ENCODE measurements at regions not wholly inside any gene's neighbourhood (a gene's known extent, or its start where the extent isn't known, plus 50 kb on each side); places are given as distances from the start of the nearest gene placed in this dataset.

- TF ChIP-seq ETS1 (IDR thresholded peaks at IDR 0.05) (no peak), POLR2AphosphoS5 (IDR thresholded peaks at IDR 0.05; ENCODE audit: low read depth) (no peak), EZH2phosphoT487 (IDR thresholded peaks at IDR 0.05; ENCODE audit: unreplicated experiment) (no peak), STAT1 (IDR thresholded peaks at IDR 0.05; ENCODE audit: unreplicated experiment) (no peak), NANOG (IDR thresholded peaks at IDR 0.05; ENCODE audit: borderline replicate concordance) (no peak), ZNF114 (CRISPR knock-in tag; IDR thresholded peaks at IDR 0.05) (no peak), JUNB (IDR thresholded peaks at IDR 0.05; ENCODE audit: unreplicated experiment) (no peak), EZH2 (IDR thresholded peaks at IDR 0.05; ENCODE audit: low read depth, unreplicated experiment) (no peak), CTCF (conservative IDR thresholded peaks at IDR 0.05; ENCODE audit: low read depth in 2 of 2) (no peak), CREB1 (CRISPR knock-in tag; IDR thresholded peaks at IDR 0.05; ENCODE audit: low read depth) (no peak), ZNF331 (CRISPR knock-in tag; IDR thresholded peaks at IDR 0.05; ENCODE audit: low read depth) (no peak)
- TF ChIP-seq, protein P1, sequence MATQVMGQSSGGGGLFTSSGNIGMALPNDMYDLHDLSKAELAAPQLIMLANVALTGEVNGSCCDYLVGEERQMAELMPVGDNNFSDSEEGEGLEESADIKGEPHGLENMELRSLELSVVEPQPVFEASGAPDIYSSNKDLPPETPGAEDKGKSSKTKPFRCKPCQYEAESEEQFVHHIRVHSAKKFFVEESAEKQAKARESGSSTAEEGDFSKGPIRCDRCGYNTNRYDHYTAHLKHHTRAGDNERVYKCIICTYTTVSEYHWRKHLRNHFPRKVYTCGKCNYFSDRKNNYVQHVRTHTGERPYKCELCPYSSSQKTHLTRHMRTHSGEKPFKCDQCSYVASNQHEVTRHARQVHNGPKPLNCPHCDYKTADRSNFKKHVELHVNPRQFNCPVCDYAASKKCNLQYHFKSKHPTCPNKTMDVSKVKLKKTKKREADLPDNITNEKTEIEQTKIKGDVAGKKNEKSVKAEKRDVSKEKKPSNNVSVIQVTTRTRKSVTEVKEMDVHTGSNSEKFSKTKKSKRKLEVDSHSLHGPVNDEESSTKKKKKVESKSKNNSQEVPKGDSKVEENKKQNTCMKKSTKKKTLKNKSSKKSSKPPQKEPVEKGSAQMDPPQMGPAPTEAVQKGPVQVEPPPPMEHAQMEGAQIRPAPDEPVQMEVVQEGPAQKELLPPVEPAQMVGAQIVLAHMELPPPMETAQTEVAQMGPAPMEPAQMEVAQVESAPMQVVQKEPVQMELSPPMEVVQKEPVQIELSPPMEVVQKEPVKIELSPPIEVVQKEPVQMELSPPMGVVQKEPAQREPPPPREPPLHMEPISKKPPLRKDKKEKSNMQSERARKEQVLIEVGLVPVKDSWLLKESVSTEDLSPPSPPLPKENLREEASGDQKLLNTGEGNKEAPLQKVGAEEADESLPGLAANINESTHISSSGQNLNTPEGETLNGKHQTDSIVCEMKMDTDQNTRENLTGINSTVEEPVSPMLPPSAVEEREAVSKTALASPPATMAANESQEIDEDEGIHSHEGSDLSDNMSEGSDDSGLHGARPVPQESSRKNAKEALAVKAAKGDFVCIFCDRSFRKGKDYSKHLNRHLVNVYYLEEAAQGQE (IDR thresholded peaks at IDR 0.05; ENCODE audit: unreplicated experiment) = no peak
- TF ChIP-seq, protein P2, sequence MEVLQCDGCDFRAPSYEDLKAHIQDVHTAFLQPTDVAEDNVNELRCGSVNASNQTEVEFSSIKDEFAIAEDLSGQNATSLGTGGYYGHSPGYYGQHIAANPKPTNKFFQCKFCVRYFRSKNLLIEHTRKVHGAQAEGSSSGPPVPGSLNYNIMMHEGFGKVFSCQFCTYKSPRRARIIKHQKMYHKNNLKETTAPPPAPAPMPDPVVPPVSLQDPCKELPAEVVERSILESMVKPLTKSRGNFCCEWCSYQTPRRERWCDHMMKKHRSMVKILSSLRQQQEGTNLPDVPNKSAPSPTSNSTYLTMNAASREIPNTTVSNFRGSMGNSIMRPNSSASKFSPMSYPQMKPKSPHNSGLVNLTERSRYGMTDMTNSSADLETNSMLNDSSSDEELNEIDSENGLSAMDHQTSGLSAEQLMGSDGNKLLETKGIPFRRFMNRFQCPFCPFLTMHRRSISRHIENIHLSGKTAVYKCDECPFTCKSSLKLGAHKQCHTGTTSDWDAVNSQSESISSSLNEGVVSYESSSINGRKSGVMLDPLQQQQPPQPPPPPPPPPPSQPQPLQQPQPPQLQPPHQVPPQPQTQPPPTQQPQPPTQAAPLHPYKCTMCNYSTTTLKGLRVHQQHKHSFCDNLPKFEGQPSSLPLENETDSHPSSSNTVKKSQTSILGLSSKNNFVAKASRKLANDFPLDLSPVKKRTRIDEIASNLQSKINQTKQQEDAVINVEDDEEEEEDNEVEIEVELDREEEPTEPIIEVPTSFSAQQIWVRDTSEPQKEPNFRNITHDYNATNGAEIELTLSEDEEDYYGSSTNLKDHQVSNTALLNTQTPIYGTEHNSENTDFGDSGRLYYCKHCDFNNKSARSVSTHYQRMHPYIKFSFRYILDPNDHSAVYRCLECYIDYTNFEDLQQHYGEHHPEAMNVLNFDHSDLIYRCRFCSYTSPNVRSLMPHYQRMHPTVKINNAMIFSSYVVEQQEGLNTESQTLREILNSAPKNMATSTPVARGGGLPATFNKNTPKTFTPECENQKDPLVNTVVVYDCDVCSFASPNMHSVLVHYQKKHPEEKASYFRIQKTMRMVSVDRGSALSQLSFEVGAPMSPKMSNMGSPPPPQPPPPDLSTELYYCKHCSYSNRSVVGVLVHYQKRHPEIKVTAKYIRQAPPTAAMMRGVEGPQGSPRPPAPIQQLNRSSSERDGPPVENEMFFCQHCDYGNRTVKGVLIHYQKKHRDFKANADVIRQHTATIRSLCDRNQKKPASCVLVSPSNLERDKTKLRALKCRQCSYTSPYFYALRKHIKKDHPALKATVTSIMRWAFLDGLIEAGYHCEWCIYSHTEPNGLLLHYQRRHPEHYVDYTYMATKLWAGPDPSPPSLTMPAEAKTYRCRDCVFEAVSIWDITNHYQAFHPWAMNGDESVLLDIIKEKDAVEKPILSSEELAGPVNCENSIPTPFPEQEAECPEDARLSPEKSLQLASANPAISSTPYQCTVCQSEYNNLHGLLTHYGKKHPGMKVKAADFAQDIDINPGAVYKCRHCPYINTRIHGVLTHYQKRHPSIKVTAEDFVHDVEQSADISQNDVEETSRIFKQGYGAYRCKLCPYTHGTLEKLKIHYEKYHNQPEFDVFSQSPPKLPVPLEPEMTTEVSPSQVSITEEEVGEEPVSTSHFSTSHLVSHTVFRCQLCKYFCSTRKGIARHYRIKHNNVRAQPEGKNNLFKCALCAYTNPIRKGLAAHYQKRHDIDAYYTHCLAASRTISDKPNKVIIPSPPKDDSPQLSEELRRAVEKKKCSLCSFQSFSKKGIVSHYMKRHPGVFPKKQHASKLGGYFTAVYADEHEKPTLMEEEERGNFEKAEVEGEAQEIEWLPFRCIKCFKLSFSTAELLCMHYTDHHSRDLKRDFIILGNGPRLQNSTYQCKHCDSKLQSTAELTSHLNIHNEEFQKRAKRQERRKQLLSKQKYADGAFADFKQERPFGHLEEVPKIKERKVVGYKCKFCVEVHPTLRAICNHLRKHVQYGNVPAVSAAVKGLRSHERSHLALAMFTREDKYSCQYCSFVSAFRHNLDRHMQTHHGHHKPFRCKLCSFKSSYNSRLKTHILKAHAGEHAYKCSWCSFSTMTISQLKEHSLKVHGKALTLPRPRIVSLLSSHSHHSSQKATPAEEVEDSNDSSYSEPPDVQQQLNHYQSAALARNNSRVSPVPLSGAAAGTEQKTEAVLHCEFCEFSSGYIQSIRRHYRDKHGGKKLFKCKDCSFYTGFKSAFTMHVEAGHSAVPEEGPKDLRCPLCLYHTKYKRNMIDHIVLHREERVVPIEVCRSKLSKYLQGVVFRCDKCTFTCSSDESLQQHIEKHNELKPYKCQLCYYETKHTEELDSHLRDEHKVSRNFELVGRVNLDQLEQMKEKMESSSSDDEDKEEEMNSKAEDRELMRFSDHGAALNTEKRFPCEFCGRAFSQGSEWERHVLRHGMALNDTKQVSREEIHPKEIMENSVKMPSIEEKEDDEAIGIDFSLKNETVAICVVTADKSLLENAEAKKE (CRISPR knock-in tag; IDR thresholded peaks at IDR 0.05) = no peak
- Histone ChIP-seq H3K9me2 (ENCODE audit: insufficient read depth) (0 out of 2 replicates have a peak, but pooled peaks cover 5% of the 10 kb centered on the region), H3K4me2 (no peak overlapping the region), H3K4me1 (ENCODE audit: insufficient read depth) (peaks cover 32% of the 10 kb centered on the region), H3K4me3 (no peak overlapping the region), H3K27ac (ENCODE audit: low read depth) (no peak overlapping the region), H2AFZ (no peak overlapping the region), H4K20me1 (replicated peaks; ENCODE audit: insufficient read depth) (no peaks in the 10 kb centered on the region), H3K27me3 (ENCODE audit: insufficient read depth) (no peaks in the 10 kb centered on the region), H3K36me3 (ENCODE audit: insufficient read depth) (no peaks in the 10 kb centered on the region), H3F3A (replicated peaks; ENCODE audit: low read depth) (no peaks in the 10 kb centered on the region), H3K79me2 (replicated peaks; ENCODE audit: insufficient read depth) (no peaks in the 10 kb centered on the region)
- ATAC-seq (no peak), DNase-seq (ENCODE audit: low spot score) (no peak)
- Mint-ChIP-seq H3K27me3 (ENCODE audit: insufficient read depth, low read depth, poor library complexity) (peaks cover 12% of the 10 kb centered on the region), H3K9me3 (peaks cover 7% of the 10 kb centered on the region), H3K27ac (no peak overlapping the region), H3K4me3 (no peak overlapping the region), H3K4me1 (peaks cover 51% of the 10 kb centered on the region), H3K36me3 (ENCODE audit: low read depth) (no peaks in the 10 kb centered on the region)
Measured at GRCh38 chr16:54503011-54503855, 216.6 kb upstream of the IRX3 start.
